Right forelimb (tissue), 1 donor: ENCODE measurements at regions not wholly inside any gene's neighbourhood (a gene's known extent, or its start where the extent isn't known, plus 50 kb on each side); places are given as distances from the start of the nearest gene placed in this dataset.

ENCODE experiments used
- DNase-seq: peaks from one replicate; pipeline ENCODE4 v3.0.0-alpha.2; 2018

GRCh38 chr22:19574247-19574646, 50.0 kb upstream of the CLDN5 start:
- no peak for DNase-seq

- no peak for DNase-seq
Measured at GRCh38 chr22:19576460-19577421, 52.5 kb upstream of the CLDN5 start.

GRCh38 chr22:19577422-19577966, 53.3 kb upstream of the CLDN5 start:
- DNase-seq: no peak

- DNase-seq: no peak
Measured at GRCh38 chr22:19578180-19579004, 54.2 kb upstream of the CLDN5 start.

- DNase-seq: no peak
Measured at GRCh38 chr22:19579115-19579811, 55.1 kb upstream of the CLDN5 start.

- DNase-seq: no peak
Measured at GRCh38 chr22:19579880-19580279, 55.7 kb upstream of the CLDN5 start.

- no peak for DNase-seq
Measured at GRCh38 chr22:19580291-19580890, 56.2 kb upstream of the CLDN5 start.

GRCh38 chr22:19582033-19582693, 58.0 kb upstream of the CLDN5 start:
- DNase-seq: no peak

- no peak for DNase-seq
Measured at GRCh38 chr22:19586922-19587684, 62.9 kb upstream of the CLDN5 start.

- no peak for DNase-seq
Measured at GRCh38 chr22:19590696-19591095, 66.5 kb upstream of the CLDN5 start.

- no peak for DNase-seq
Measured at GRCh38 chr22:19591568-19591967, 67.4 kb upstream of the CLDN5 start.

GRCh38 chr22:19592464-19592863, 68.3 kb upstream of the CLDN5 start:
- no peak for DNase-seq

GRCh38 chr22:19593991-19594569, 69.9 kb upstream of the CLDN5 start:
- no peak for DNase-seq

- no peak for DNase-seq
Measured at GRCh38 chr22:19595532-19595931, 71.3 kb upstream of the CLDN5 start.

GRCh38 chr22:19596680-19597398, 72.6 kb upstream of the CLDN5 start:
- no peak for DNase-seq

- DNase-seq: no peak
Measured at GRCh38 chr22:19597399-19597735, 73.2 kb upstream of the CLDN5 start.

GRCh38 chr22:19598054-19598855, 74.0 kb upstream of the CLDN5 start:
- DNase-seq: no peak

GRCh38 chr22:19599004-19599403, 74.8 kb upstream of the CLDN5 start:
- DNase-seq: no peak

GRCh38 chr22:19599626-19600243, 75.5 kb upstream of the CLDN5 start:
- DNase-seq: no peak
